K562 (cell line): ENCODE measurements at regions not wholly inside any gene's neighbourhood (a gene's known extent, or its start where the extent isn't known, plus 50 kb on each side); places are given as distances from the start of the nearest gene placed in this dataset.

Source experiments
- ATAC-seq: fragments of 200-7000 bp; cut with Tn5 transposase; 3 replicates; pipeline ENCODE4 v1.9.1; 2020; ENCODE audit warnings: moderate library complexity
- BruUV-seq: library from RNA; stranded (reverse); fragments of 400-500 nt; replicated peaks from 2 replicates; lab custom pipeline; 2021; lab: Mats Ljungman, UMichigan
- CTCF ChIA-PET: fragments of 300-600 bp; formaldehyde crosslinking; extraction: SDS; loops from one replicate; lab custom pipeline; 2021; ENCODE audit warnings: low intra/inter-chr PET ratio; lab: Yijun Ruan, JAX
- POLR2A ChIA-PET: fragments of 300-600, 350-650 bp; sonication (Branson Sonifier 250); formaldehyde crosslinking; extraction: SDS; loops from one replicate; lab custom pipeline; 2021; ENCODE audit warnings: antibody characterized with exemption, inconsistent platforms; lab: Yijun Ruan, JAX
- DNase-seq, 4 experiments: peaks; one replicate each; pipeline versions ENCODE4 v3.0.0 to v3.0.0-alpha.2; 2011 to 2018; ENCODE audit warnings: low spot score in 3 of 4, mixed read lengths in 3 of 4; ENCODE audit errors: extremely low read depth in 1 of 4
- FAIRE-seq: peaks from 2 replicates; lab custom pipeline; 2011; peaks lifted over from hg19 to GRCh38; lab: Jason Lieb, UNC
- H2AFZ ChIP-seq: 2 replicates; pipeline ENCODE4 v1.6.0; 2011; ENCODE audit warnings: low read depth, low read length, control low read depth, inconsistent platforms
- H3K27ac ChIP-seq: fragments of 200-600 bp; 3 replicates; pipeline ENCODE4 v1.8.0; 2011; ENCODE audit warnings: low read depth, mild to moderate bottlenecking, control low read depth, inconsistent platforms, low read length, moderate library complexity, mixed read lengths; ENCODE audit errors: extremely low read depth
- H3K27me3 ChIP-seq, 2 experiments: fragments of 300-600 bp in 1 of 2; 2 replicates in 1 of 2; 3 replicates in 1 of 2; pipeline versions ENCODE4 v1.6.0 to v1.8.0; 2011; ENCODE audit warnings: inconsistent platforms in 2 of 2, low read length in 2 of 2, mild to moderate bottlenecking in 1 of 2, mixed read lengths in 1 of 2, moderate library complexity in 1 of 2; ENCODE audit not compliant: control insufficient read depth in 2 of 2, insufficient read depth in 2 of 2
- H3K36me3 ChIP-seq: fragments of 300-600 bp; 3 replicates; pipeline ENCODE4 v1.8.0; 2011; ENCODE audit warnings: mild to moderate bottlenecking, low read length, inconsistent platforms; ENCODE audit not compliant: control insufficient read depth, insufficient read depth
- H3K4me1 ChIP-seq, 2 experiments: fragments of 200-600 bp in 1 of 2; replicated peaks in 1 of 2; 2 replicates in 1 of 2; 3 replicates in 1 of 2; pipeline versions ENCODE4 v1.5.1 to v1.8.0; 2011; ENCODE audit warnings: inconsistent platforms in 2 of 2, low read length in 2 of 2, mild to moderate bottlenecking in 1 of 2, mixed read lengths in 1 of 2, moderate library complexity in 1 of 2; ENCODE audit not compliant: control insufficient read depth in 2 of 2, insufficient read depth in 2 of 2
- H3K4me2 ChIP-seq: 2 replicates; pipeline ENCODE4 v1.6.1; 2011; ENCODE audit warnings: low read length, control low read depth, inconsistent platforms, mixed read lengths; ENCODE audit not compliant: insufficient read depth
- H3K4me3 ChIP-seq: fragments of 200-600 bp; sonication (generic), shearing (Covaris generic); 2 replicates; pipeline ENCODE4 v1.5.1; 2016; ENCODE audit warnings: control low read depth, inconsistent platforms
- H3K79me2 ChIP-seq: fragments of 200-600 bp; 3 replicates; pipeline ENCODE4 v1.8.0; 2011; ENCODE audit warnings: low read length, inconsistent platforms; ENCODE audit not compliant: control insufficient read depth, insufficient read depth
- H3K9ac ChIP-seq, 2 experiments: 2 replicates each; pipeline versions ENCODE4 v1.6.0 to v1.6.1; 2011; ENCODE audit warnings: low read depth in 2 of 2, low read length in 2 of 2, control low read depth in 1 of 2, inconsistent platforms in 1 of 2, mild to moderate bottlenecking in 1 of 2, mixed read lengths in 1 of 2; ENCODE audit not compliant: insufficient read depth in 1 of 2
- H3K9me1 ChIP-seq: one replicate; pipeline ENCODE4 v1.6.0; 2011; ENCODE audit warnings: inconsistent platforms, mild to moderate bottlenecking, low read length, moderate library complexity; ENCODE audit not compliant: control insufficient read depth, insufficient read depth
- H3K9me3 ChIP-seq: replicated peaks from 2 replicates; pipeline ENCODE4 v1.5.1; 2011; ENCODE audit warnings: low read depth, low read length, inconsistent platforms; ENCODE audit not compliant: control insufficient read depth, insufficient read depth
- H4K20me1 ChIP-seq: replicated peaks from 2 replicates; pipeline ENCODE4 v1.6.1; 2011; ENCODE audit warnings: low read length, inconsistent platforms, mixed read lengths; ENCODE audit not compliant: control insufficient read depth, insufficient read depth
- HDAC8 ChIP-seq: fragments of 450-650 bp; IDR thresholded peaks from 2 replicates; pipeline ENCODE4 v1.6.1; 2016; ENCODE audit warnings: mild to moderate bottlenecking, missing genetic modification characterization, moderate library complexity, missing compliant biosample characterization
- ILF3 ChIP-seq: fragments of 450-650 bp; IDR thresholded peaks from 2 replicates; pipeline ENCODE4 v1.6.1; 2018; ENCODE audit warnings: antibody characterized with exemption, mild to moderate bottlenecking, moderate library complexity, borderline replicate concordance
- NCOA4 ChIP-seq: fragments of 450-650 bp; IDR thresholded peaks from 2 replicates; pipeline ENCODE4 v1.6.1; 2018; ENCODE audit warnings: mild to moderate bottlenecking; ENCODE audit not compliant: partially characterized antibody
- NCOA6 ChIP-seq: fragments of 450-650 bp; IDR thresholded peaks from 2 replicates; pipeline ENCODE4 v1.6.1; 2017; ENCODE audit warnings: mild to moderate bottlenecking
- PHB2 ChIP-seq: fragments of 450-650 bp; IDR thresholded peaks from 2 replicates; pipeline ENCODE4 v1.6.1; 2017; ENCODE audit warnings: low read depth
- SMAD2 ChIP-seq: fragments of 150-350 bp; IDR thresholded peaks from 2 replicates; pipeline ENCODE4 v1.6.1; 2014; ENCODE audit warnings: low read depth, mild to moderate bottlenecking, low read length
- ZNF197 ChIP-seq: fragments of 200-800 bp; sonication (Bioruptor generic); IDR thresholded peaks from 2 replicates; pipeline ENCODE4 v1.6.1; 2016; ENCODE audit warnings: low read depth, missing genetic modification characterization, missing compliant biosample characterization
- ZNF274 ChIP-seq: IDR thresholded peaks from 2 replicates; pipeline ENCODE4 v1.6.1; 2011; ENCODE audit warnings: low read depth, mild to moderate bottlenecking, low read length, moderate library complexity, borderline replicate concordance
- ZNF76 ChIP-seq: fragments of 250-450 bp; sonication (Bioruptor Pico); IDR thresholded peaks from 2 replicates; pipeline ENCODE4 v1.4.0; 2020; ENCODE audit warnings: mild to moderate bottlenecking, moderate library complexity, borderline replicate concordance
- WGBS: fragments of 100-300 bp; shearing (Covaris generic); methylation state at CpG from one replicate; pipeline ENCODE4 v1.1.6; 2016; ENCODE audit warnings: low coverage, mixed read lengths; ENCODE audit not compliant: insufficient coverage; ENCODE audit errors: missing lambda C conversion rate; 5-methylcytosine and 5-hydroxymethylcytosine counted together
- in situ Hi-C: fragments of 300-500 bp; cut with MboI; formaldehyde crosslinking; loops from 4 replicates; pipeline ENCODE4 v1.15.0; 2018; ENCODE audit warnings: inconsistent platforms, mixed read lengths
- intact Hi-C: fragments of 100-400 bp; cut with micrococcal nuclease; formaldehyde crosslinking; loops from 2 replicates; pipeline ENCODE4 v1.14.2; 2022
- TF ChIP-seq, protein P1 (sequence below): fragments of 450-650 bp; IDR thresholded peaks from 2 replicates; pipeline ENCODE4 v1.6.1; 2016; ENCODE audit warnings: low read depth

GRCh38 chr5:4520559-4520958, 619.6 kb upstream of the ADAMTS16 start:
- no peaks in the 10 kb centered on the region for H3K36me3 ChIP-seq
- no peak for ATAC-seq
- intact Hi-C loops: no loop called here
- H4K20me1 ChIP-seq: no peaks in the 10 kb centered on the region
- H3K9ac ChIP-seq: no peak overlapping the region
- no peaks in the 10 kb centered on the region for H3K9me1 ChIP-seq
- no peak overlapping the region for H3K4me2 ChIP-seq
- H3K79me2 ChIP-seq: no peaks in the 10 kb centered on the region
- H2AFZ ChIP-seq: no peak overlapping the region
- WGBS: 0% methylated on average over 1 of the region's 1 CpG
- DNase-seq: no peak
- H3K27ac ChIP-seq: no peak overlapping the region
- ChIA-PET CTCF (no interaction called here), POLR2A (no interaction called here)
- in situ Hi-C loops: no loop called here
- no peaks in the 10 kb centered on the region for H3K27me3 ChIP-seq
- FAIRE-seq: no peak
- BruUV-seq: no TSS peak
- H3K9me3 ChIP-seq: no peaks in the 10 kb centered on the region; the same call in 1 of the 2 replicates
- H3K4me1 ChIP-seq: no peaks in the 10 kb centered on the region
- no peak for TF ChIP-seq ILF3
- no peak for TF ChIP-seq ZNF76 (CRISPR knock-in tag)
- TF ChIP-seq ZNF274: no peak
- TF ChIP-seq HDAC8: no peak
- TF ChIP-seq SMAD2: no peak
- no peak for TF ChIP-seq ZNF197 (CRISPR knock-in tag)
- no peak overlapping the region for H3K4me3 ChIP-seq

DNA sequence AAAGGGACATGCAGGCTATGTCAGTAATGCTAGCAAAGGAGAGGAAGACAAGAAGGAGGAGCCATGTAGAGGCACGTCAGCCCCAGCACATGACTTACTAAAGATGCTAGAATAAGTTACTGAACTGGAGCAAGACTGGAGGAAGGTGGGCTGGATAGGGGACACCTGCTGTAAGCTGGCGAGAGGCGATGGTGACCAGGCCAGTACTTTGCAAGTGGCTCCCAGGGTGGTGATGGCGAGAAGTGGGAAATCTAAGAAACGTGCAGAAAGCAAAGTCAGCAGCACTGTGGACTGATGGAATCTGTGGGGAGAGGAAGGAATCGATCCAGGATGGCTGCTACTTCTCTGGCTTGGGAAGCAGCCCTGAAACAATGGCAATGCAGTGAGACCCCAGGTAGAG, 617.1 kb upstream of the ADAMTS16 start:
- CTCF ChIA-PET: no interaction called here
- Histone ChIP-seq H3K9ac (no peak overlapping the region), H3K4me1 (no peaks in the 10 kb centered on the region), H4K20me1 (no peaks in the 10 kb centered on the region), H3K4me2 (no peak overlapping the region), H2AFZ (no peak overlapping the region), H3K79me2 (no peaks in the 10 kb centered on the region), H3K9me3 (no peaks in the 10 kb centered on the region; the same call in 1 of the 2 replicates), H3K27me3 (no peaks in the 10 kb centered on the region), H3K9me1 (no peaks in the 10 kb centered on the region), H3K4me3 (no peak overlapping the region), H3K36me3 (no peaks in the 10 kb centered on the region), H3K27ac (no peak overlapping the region)
- POLR2A ChIA-PET: no interaction called here
- DNase-seq (no peak), ATAC-seq (no peak), FAIRE-seq (no peak)
- 0% methylated on average over 5 of the region's 6 CpGs for WGBS
- BruUV-seq: no TSS peak
- intact Hi-C loops (no loop called here), in situ Hi-C loops (no loop called here)
- TF ChIP-seq SMAD2: no peak
- TF ChIP-seq, protein P1, sequence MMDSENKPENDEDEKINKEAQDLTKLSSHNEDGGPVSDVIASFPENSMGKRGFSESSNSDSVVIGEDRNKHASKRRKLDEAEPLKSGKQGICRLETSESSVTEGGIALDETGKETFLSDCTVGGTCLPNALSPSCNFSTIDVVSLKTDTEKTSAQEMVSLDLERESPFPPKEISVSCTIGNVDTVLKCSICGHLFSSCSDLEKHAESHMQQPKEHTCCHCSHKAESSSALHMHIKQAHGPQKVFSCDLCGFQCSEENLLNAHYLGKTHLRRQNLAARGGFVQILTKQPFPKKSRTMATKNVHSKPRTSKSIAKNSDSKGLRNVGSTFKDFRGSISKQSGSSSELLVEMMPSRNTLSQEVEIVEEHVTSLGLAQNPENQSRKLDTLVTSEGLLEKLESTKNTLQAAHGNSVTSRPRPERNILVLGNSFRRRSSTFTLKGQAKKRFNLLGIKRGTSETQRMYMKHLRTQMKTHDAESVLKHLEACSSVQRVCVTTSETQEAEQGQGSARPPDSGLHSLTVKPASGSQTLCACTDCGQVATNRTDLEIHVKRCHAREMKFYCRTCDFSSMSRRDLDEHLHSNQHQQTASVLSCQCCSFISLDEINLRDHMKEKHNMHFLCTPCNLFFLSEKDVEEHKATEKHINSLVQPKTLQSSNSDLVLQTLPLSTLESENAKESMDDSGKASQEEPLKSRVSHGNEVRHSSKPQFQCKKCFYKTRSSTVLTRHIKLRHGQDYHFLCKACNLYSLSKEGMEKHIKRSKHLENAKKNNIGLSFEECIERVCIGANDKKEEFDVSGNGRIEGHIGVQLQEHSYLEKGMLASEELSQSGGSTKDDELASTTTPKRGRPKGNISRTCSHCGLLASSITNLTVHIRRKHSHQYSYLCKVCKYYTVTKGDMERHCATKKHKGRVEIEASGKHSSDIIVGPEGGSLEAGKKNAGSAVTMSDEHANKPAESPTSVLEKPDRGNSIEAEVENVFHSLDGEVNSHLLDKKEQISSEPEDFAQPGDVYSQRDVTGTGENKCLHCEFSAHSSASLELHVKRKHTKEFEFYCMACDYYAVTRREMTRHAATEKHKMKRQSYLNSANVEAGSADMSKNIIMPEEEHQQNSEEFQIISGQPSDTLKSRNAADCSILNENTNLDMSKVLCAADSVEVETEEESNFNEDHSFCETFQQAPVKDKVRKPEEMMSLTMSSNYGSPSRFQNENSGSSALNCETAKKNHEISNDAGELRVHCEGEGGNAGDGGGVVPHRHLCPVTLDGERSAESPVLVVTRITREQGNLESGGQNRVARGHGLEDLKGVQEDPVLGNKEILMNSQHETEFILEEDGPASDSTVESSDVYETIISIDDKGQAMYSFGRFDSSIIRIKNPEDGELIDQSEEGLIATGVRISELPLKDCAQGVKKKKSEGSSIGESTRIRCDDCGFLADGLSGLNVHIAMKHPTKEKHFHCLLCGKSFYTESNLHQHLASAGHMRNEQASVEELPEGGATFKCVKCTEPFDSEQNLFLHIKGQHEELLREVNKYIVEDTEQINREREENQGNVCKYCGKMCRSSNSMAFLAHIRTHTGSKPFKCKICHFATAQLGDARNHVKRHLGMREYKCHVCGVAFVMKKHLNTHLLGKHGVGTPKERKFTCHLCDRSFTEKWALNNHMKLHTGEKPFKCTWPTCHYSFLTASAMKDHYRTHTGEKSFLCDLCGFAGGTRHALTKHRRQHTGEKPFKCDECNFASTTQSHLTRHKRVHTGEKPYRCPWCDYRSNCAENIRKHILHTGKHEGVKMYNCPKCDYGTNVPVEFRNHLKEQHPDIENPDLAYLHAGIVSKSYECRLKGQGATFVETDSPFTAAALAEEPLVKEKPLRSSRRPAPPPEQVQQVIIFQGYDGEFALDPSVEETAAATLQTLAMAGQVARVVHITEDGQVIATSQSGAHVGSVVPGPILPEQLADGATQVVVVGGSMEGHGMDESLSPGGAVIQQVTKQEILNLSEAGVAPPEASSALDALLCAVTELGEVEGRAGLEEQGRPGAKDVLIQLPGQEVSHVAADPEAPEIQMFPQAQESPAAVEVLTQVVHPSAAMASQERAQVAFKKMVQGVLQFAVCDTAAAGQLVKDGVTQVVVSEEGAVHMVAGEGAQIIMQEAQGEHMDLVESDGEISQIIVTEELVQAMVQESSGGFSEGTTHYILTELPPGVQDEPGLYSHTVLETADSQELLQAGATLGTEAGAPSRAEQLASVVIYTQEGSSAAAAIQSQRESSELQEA: no peak
- no peak for TF ChIP-seq NCOA4
- TF ChIP-seq PHB2: no peak
- no peak for TF ChIP-seq NCOA6
